ENCODE measurements at regions not wholly inside any gene's neighbourhood (a gene's known extent, or its start where the extent isn't known, plus 50 kb on each side); places are given as distances from the start of the nearest gene placed in this dataset.

DNA sequence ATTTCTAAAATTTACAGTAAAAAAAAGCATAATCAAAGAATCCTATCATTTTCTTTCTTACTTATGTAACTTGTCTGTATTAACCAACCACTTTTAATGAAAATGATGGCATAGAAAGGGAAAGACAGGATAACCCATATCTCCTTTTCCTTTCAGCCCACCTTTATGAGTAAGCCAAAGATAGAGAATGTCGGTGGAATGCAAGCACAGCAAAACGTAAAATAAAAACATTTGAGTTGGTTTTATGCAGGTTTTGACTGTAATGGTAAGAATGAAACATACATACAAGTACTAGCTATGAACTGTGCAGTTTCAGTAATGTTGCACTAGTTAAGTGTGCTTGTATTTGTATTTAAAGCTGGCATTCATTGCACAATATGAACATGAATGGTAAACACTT is 360.3 kb downstream of the FOXG1 start:
- no peak for DNase-seq

DNA sequence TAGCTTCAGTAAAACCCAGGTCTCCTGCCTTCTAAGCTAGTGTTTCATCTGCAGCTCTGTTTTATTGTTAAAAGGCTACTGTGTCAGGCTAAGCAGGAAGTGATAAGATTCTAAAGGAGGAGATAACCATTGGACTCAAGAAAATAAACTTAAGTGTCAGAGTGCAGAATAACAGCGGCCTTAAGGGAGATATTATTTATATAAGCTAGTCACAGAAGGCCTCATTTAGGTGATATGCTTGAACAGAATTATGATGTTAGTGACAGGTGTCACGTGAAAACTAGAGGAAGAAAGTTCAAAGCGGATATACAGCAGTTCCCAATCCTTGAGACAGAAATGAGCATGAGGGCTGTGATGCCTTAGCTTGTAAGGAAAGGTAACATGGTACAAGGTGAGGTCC is 373.4 kb downstream of the FOXG1 start:
- no peak for DNase-seq

DNA sequence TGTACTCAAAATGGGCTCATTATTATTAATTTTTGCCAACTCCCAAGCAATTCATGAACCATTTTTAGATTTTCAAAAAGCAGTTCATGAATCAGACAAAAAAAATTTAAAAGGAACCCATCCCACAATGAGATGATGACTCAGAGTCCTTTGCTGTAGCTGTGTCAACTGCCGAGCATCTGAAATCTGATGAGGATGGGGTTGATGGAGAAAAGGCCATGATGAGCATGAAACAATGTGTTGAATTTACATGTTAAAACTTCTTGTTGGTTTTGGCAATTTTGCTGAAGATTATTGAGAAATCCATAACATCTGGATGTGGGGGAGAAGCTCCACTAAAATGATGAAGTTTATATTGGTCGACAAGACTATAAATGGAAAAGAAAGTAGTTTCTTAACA is 378.0 kb downstream of the FOXG1 start:
- DNase-seq: no peak

DNA sequence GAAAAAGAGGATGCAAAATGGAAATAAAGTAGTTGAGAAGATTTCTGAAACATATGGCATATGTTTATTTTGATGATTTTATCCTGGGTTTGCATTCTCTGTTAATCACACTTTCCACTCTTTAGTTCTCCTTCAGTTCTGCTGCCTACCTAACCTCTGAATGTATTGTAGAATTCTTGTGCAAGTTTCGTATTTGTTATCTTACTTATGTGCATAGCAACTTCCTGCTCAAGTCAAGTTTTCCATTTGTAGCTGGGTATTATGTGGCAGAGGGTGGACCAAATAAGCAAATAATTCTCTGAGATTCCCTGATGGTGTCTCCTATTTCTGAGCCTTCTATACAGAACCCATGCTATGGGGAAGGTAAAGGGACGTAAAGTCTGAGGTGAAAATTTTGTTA is 381.6 kb downstream of the FOXG1 start:
- DNase-seq: no peak

DNA sequence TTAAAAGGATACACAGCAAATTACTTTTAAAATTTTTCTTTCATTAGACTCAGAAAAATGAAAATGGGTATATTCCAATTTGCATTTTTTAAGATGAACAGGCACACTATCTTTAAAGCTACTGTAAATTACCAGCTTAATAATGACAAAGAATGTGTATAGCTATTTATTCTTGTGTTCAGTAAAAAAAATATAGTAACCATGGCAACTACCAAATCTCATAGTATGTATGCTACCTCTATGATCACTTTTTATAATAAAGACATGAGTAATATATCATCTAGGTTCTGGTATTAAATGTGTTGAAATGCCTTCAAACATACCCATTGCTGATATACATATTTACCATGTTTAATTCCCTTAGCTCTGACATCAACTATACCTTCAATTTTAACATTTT is 383.2 kb downstream of the FOXG1 start:
- DNase-seq: no peak

DNA sequence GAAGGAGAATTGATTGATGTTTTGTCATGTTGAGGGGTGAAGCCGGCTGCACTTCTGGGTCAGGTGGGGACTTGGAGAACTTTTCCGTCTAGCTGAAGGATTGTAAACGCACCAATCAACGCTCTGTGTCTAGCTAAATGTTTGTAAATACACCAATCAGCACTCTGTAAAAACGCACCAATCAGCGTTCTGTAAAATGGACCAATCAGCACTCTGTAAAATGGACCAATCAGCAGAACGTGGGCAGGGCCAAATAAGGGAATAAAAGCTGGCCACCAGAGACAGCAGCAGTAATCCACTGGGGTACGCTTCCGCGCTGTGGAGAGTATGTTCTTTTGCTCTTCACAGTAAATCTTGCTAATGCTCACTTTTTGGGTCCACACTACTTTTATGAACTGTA is 384.1 kb downstream of the FOXG1 start:
- DNase-seq: no peak

DNA sequence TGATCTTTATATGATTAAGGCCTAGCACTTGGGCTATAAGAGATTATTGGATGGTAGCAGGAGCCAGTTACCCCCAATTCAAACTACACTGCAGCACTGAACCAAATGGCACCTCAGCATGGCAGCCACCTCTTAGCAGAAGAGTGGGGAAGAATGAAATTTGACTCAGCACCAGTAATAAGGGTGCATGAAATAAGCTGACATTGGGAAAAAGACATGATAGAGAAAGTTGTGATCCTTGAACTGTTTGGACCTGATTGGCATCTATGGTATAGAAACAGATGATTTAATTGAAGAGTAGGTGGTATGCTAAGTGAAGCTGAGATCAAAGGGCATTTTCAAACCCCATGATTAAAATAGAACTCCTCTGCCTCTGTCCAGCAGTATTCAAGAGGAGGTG is 389.5 kb downstream of the FOXG1 start:
- no peak for DNase-seq

DNA sequence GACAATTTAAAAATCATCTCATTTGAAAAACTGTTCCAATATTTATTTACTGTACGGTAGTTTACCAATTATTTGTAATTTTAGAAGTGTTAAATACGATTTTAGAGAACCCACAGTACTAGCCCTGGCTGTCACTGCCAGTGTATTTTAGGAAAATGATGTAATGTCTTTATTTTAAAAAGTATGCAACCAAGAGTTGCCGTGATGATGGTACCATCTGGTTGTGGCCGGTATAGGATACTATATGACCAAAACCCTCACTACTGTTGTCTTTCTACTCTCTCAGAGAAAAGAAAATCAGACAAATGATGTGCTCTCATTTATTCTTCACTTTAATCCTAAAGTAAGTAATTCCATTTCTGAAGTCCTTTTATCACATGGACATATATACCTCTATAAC is 395.0 kb downstream of the FOXG1 start:
- no peak for DNase-seq

DNA sequence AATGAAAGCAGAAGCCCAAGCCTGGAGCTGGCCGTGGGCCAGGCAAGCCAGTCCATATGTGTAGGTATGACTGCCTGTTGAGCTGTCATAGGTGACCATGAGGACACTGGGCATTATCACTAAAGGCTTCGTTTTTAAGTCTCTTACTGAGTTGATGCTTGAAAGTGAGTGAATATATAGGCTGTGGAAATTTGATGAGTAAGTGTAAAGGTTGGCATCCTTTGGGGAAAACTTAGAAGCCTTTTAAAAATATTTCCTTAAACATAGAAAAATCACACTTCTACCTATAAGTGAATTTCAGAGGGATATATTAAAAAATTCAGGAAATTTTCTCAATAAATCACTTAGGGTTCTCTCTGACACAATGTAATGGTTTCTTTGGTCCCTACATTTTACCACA is 396.5 kb downstream of the FOXG1 start:
- DNase-seq: no peak

DNA sequence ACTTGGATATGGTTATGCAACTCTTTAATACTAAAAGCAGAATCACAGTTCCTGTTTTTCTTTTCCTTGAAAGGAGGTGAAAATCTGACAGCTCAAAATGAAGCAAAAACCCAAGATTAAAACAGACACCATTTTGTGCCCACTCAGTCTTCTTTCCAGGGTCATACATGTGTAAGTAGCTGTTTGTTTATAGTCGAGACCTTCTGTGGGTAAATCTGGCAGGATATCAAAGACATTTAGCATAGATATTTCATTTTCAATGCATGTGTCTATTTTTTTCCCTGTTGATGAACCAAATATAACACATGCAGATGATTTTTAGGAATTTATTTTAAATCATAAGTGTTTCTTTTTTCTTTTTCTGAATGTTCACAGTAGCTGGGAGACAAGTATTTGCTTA is 398.8 kb downstream of the FOXG1 start:
- DNase-seq: no peak

DNA sequence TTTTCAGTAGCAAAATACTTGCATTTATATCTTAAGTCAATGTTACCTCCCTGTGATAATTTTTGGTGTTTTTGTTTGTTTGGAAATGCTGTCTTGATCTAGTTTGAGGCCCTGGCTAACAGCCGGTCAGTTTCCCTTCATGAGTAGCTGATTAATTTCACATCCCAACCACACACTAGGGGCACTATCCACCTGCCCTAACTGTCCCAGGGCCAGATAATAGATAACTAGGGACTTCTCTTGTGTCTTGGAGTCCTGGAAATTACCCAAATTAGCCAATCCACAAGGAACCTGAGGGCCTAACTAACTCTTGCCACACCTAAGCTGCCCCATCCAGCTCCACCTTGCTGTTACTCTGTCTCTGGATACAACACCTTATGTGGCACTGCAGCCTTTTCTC is 399.9 kb downstream of the FOXG1 start:
- DNase-seq: no peak

DNA sequence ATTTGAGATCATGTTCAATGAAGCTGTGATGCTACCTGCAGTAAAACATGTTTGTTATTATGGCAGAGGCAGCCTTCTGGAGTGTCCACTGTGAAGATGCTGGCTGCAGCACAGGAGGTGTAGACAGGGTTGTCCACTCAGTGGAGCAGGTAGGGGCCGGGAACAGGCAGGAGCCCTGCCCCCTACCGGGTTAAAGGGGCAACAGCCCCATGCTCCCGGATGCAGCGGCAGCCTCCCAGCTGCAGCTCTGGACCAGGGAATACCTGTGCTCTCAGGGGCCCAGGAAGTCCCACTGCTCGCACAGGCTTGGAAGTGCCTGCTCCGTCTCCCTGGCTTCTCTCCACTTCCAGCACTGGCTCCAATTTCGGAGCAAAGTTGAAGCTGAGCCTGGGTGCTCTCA is 401.6 kb downstream of the FOXG1 start:
- DNase-seq: no peak

DNA sequence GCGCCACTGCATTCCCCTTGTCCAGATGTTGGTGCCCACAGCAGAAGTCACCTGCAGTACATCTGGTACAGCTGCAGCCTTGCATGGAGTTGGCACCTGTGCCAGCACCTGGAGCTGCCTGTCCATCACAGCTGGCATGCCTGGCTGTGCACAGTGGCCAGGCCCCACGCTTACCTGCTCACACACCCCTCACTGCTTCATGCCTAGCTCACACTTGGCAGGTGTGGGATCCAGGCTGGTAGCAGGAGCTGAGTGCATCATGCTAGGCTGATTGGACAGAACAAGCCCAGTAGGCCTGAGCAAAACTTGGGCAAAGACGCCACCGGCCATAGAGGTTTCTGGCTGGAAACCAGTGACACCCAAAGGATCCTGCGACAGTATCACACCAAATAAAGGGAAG is 402.8 kb downstream of the FOXG1 start:
- DNase-seq: no peak

DNA sequence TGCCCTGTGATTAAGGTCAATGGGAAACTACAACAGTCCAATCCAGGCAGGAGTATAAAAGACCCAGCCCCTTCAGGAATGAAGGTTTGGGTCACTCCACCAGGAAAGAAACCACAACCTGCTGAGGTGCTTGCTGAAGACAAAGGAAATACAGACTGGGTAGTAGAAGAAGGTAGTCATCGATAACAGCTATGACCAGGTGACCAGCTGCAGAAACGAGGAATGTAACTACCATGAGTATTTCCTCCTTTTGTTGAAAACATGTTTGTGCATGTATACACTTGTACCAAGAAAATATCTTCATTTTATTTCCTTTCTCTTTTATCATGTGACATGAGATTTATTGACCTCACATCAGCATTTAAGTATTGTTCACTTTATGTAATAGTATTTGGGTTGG is 409.1 kb downstream of the FOXG1 start:
- no peak for DNase-seq

DNA sequence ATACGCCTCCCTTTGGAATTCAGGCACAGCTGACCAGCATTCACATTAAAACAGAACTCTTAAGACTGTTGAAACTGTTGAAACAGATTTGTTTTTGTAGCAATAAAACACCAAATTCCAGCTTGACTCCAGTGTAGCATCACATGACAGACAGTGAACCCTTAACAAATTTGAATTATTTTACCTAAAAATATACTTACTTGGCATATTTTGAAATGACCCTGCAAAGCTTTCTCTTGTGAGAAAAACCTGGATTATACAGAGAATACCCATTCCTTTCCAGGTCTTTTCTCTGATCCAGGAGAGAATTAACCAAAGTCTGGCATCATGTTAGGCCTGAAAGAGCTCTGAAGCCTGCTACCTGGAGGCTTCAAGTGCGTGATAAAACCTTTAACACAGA is 410.3 kb downstream of the FOXG1 start:
- DNase-seq: no peak

DNA sequence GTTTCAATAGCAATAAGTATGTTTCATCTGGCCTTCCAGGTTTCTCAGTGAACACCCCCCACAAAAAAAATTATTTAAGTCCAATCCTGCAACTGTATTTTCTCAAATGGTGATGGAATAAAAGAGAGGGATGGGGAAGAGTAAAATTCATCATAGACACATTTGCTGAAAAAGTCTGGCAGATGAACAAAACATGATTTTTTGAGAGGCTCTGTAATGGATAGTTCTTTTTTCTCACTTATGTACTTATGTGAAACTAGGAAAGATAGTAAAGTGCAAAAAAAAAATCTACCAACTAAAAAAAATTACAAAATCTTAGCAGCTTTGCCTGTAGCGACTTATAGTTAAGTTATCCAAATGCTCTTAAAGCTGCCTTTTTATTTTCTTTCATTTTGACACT is 412.4 kb downstream of the FOXG1 start:
- DNase-seq: no peak

DNA sequence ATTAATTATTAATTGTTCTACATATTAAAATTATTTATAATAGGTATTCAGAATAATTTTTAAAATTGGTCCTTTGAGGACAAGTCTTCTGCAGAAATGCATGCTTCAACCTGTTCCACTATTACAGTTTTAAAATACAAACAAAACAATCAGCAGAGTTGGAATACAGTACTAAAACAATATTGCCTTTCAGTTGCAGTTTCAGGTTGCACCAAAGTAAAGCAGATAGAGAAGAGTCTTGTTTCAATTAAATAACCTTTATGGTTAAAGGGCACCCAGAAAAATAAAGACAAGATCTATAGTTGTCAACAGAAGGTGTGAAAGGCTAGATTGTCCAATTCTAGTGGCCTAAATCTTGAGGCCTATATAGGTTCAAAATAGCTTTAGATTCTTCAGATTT is 424.5 kb downstream of the FOXG1 start:
- no peak for DNase-seq

DNA sequence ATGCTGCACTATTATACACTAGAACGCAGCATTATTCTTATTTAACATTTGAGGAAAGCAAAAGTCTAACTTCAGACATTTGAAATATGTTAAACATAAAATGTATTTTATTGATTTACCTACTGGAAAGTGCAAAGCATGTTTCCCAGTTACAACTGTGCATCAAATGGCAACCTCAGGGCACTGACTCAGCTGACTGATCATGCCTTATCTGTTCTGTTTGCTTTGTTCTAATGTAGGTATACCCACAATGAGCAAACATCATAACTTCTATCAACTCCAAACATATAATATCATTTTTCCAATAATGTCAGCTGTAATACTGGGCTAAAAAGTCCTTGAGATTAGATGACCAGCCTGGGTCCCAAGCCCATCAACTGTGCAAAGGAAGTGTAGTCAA is 431.0 kb downstream of the FOXG1 start:
- no peak for DNase-seq

DNA sequence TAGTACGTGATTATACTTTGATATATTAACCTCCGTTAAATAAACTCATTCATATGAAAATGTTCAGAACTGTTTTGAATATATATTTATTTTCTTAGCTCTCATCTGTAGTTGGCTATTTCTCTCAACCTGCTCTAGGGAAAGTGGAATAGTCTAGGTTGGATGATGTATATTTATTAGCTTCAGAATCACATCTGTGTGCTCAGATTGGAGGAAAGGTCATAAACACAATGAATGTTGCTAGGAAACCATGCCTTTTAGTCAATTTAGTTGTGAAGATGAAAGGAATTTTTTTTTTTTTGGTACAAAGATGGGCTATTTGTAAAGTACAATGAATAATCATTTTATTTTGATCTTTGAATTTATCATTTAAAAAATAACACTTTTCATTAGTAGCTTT is 439.1 kb downstream of the FOXG1 start:
- DNase-seq: no peak

DNA sequence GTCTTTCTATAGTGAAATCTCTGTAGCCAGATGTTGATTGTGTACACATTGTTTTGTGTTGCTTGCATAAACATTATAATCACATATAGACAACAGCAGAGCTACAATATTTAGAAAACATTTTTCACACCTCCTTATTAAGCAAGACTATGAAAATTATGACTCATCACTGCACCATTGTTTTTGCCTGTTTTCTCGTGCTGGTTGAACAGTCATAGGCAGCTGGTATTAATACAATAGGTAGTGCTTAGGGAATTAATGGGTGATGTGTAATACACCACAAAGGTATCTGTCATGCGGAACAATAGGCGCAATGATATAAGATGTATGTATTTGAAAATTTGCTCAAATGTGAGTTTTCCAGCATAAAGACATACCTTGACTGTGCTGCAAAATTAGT is 449.3 kb downstream of the FOXG1 start:
- peak; percentile 25 to 80 for DNase-seq

DNA sequence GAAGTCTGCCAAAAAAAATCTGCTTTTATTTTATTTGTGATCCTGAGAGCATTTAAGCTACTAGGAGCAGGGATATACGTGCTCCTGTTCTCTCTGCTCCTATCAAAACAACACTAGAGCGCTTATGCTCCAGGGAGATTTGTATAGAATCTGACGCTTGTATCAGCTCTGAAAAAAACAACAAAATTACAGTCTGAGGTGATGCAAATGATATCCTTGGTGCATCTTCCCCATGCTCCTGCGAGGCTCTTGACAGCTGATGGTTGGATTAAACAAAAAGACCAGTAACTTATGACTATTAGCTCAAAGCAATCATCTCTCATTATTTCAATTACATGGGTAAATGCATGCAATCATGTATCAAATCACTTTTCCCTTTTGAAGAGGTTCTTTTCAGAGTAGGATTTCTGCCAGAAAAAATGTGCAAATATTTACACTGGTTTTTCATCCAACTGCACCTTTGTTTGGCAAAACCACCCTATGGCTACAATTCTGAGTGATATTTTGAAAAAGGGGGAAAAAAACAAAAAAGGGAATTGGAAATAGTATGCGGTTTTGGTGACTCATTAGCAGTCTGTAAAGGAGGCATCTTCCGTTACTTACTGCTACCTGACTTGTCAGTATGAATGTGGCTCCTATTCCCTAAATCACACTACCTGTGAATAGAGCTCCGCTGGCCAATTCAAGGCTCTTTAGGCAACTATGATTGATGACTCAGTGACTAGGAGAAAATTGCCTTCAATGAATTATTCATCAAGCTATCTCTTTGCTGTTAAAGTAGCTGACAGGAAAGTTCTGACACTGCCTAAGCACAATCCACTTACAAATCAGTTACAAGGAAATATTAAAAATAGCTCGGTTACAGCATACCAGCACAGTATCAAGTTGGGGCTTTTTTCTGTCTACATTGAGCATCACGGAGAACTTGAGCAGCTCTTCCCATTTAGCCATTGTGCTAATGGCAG is 450.0 kb downstream of the FOXG1 start:
- DNase-seq: peak; percentile 91 to 99

DNA sequence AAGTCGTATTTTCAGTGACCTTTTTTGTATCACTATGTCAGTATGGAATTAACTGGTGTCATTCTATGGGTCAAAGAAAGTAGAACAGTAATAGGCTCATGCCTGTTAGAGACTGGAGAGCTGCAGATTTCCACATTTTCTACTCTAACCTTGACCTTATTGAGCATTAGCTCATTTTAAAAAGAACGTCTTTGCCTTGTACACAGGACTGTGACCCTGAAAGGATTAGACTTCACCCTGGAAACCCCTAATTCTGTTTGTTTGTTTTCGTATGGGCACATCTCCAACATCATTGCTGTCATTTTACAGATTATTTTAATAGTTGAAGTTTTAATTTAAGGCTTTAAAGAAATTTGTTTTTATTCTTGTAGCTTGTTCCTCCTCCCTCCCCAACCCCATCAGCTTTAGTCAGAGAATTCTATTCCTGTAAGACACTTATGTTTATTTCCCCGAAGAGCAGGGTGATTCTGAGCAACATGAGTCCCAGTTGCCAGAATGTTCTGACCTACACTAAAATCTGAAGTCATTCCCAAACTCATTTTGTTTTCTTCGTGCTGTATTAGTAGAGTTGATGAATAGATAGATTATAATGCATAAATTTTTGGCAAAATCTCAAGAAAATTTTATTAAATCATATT is 451.3 kb downstream of the FOXG1 start:
- DNase-seq: peak in 1 of 2 experiments; percentile 24

DNA sequence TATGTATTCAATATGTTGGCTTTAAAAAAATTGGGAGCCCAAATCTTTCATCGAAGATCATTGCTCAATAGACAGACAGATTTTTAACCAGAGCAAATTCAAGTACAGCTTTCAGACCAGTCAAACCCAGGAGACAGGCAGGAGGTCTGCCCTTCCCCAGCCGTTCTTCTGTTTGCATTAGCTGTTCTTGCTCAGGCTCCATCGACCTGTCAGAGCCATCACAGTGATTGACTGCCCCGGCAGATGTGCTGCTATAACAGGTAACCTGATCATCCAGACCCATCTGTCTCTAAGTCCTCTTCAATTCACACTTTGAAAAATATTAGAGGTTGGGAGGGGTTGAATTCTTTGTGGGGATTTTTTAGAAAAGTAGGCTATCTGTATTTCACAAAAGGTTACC is 453.5 kb downstream of the FOXG1 start:
- peak; percentile 47 to 70 for DNase-seq

DNA sequence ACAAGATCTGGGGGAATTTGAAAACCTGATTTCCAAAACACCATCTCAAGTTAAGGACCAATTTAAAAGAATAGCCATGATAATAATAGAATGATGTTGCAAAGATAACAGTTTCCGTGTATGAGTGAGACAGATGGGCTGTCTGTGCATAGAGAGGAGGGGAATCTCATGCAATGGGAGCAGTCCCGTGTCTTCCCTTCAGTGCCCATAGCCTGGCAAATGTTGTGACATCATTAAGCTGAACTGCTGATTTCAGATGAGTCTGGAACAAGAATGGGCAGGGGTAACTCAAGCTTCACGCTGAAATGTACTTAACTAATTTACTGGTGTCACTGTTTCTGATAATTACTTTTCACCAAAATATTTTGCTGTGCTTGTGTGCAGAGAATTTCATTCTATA is 454.0 kb downstream of the FOXG1 start:
- peak in 1 of 2 experiments; percentile 22 for DNase-seq

DNA sequence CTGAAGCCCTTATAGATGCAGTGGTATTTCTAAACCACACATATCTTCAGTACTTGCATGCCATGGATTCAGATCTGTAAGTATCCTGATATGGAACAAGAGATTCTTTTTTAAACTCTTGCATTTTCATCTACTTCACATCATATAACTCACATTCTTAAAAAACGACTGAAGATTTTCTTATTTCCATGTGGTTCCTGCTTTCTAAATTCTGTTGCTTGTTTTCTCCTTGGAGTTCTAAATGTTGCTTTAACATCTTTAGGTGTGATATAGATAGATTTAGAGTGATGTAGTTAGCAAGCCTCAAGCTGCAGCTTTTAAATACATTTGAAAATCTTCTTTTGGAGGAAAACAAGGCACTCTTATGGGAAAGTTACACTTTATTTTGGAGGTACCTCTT is 455.4 kb downstream of the FOXG1 start:
- no peak for DNase-seq
